Cardiac fibroblast (primary cell): ENCODE measurements at regions not wholly inside any gene's neighbourhood (a gene's known extent, or its start where the extent isn't known, plus 50 kb on each side); places are given as distances from the start of the nearest gene placed in this dataset.

ENCODE experiments used
- DNase-seq, 2 donors: peaks; one replicate each; pipeline versions ENCODE4 v3.0.0 to v3.0.0-alpha.2; 2010; ENCODE audit warnings: low read depth in 2 of 2
- H3K4me3 ChIP-seq, 2 donors: replicated peaks in 1 of 2; 1 replicate in 1 of 2; 2 replicates in 1 of 2; pipeline ENCODE4 v1.5.1; 2011; ENCODE audit warnings: low read depth in 2 of 2, low read length in 2 of 2, mild to moderate bottlenecking in 2 of 2, moderate library complexity in 1 of 2
- CTCF ChIP-seq: IDR thresholded peaks from one replicate; pipeline ENCODE4 v1.5.1; 2011; ENCODE audit warnings: low read depth, mild to moderate bottlenecking, low read length, inconsistent platforms

GRCh38 chr17:34874478-34874877, 86.8 kb downstream of the CCT6B start:
- H3K4me3 ChIP-seq, result no peak overlapping the region
- DNase-seq, result no peak
- no peak for TF ChIP-seq CTCF

- H3K4me3 ChIP-seq, result no peak overlapping the region
- DNase-seq, result no peak
- TF ChIP-seq CTCF, result no peak
Measured at GRCh38 chr17:34872640-34873039, 88.6 kb downstream of the CCT6B start.

- TF ChIP-seq CTCF, result no peak
- H3K4me3 ChIP-seq, result no peak overlapping the region
- no peak for DNase-seq
Measured at GRCh38 chr17:34869641-34870040, 91.6 kb downstream of the CCT6B start.

- DNase-seq, result no peak
- no peak overlapping the region for H3K4me3 ChIP-seq
Measured at GRCh38 chr17:34865716-34866115, 95.5 kb downstream of the CCT6B start.

GRCh38 chr17:34862384-34862783, 98.9 kb downstream of the CCT6B start:
- no peak for DNase-seq
- TF ChIP-seq CTCF, result no peak
- H3K4me3 ChIP-seq, result no peak overlapping the region

More at GRCh38 chr17:34865716-34866115, 95.5 kb downstream of the CCT6B start:
- no peak for TF ChIP-seq CTCF

GRCh38 chr17:34861864-34862263, 99.4 kb downstream of the CCT6B start:
- no peak for TF ChIP-seq CTCF
- no peak for DNase-seq
- no peak overlapping the region for H3K4me3 ChIP-seq

GRCh38 chr17:34859652-34860051, 101.6 kb downstream of the CCT6B start:
- no peak for DNase-seq
- TF ChIP-seq CTCF, result no peak
- H3K4me3 ChIP-seq, result no peak overlapping the region
